Tibial artery (tissue), 4 donors: ENCODE measurements at regions not wholly inside any gene's neighbourhood (a gene's known extent, or its start where the extent isn't known, plus 50 kb on each side); places are given as distances from the start of the nearest gene placed in this dataset.

Experiments
- DNase-seq, 2 donors: peaks; one replicate each; pipeline ENCODE4 v3.0.0-alpha.2; 2019
- H3K27ac ChIP-seq, 2 donors: fragments of 200-600 bp; sonication (generic) in 1 of 2; 1 replicate in 1 of 2; 2 replicates in 1 of 2; pipeline ENCODE4 v1.5.1; 2018 to 2019; ENCODE audit warnings: mild to moderate bottlenecking in 1 of 2
- H3K27me3 ChIP-seq, 2 donors: fragments of 200-600 bp; sonication (generic) in 1 of 2; one replicate each; pipeline versions ENCODE4 v1.5.1 to v1.6.0; 2016 to 2019
- H3K36me3 ChIP-seq, 3 donors: fragments of 200-600 bp; sonication (generic) in 2 of 3; one replicate each; pipeline ENCODE4 v1.5.1; 2016 to 2019; ENCODE audit warnings: mild to moderate bottlenecking in 2 of 3
- H3K4me1 ChIP-seq, 4 donors: fragments of 200-600 bp; sonication (generic) in 2 of 4; 1 replicate in 3 of 4; 2 replicates in 1 of 4; pipeline ENCODE4 v1.5.1; 2016 to 2019
- H3K4me3 ChIP-seq, 2 donors: fragments of 200-600 bp; sonication (generic) in 1 of 2; 1 replicate in 1 of 2; 2 replicates in 1 of 2; pipeline ENCODE4 v1.5.1; 2018 to 2019; ENCODE audit warnings: mild to moderate bottlenecking in 2 of 2
- H3K9me3 ChIP-seq, 3 donors: fragments of 200-600 bp; sonication (generic) in 1 of 3; one replicate each; pipeline ENCODE4 v1.5.1; 2016 to 2019
- CTCF ChIP-seq, 2 experiments: fragments of 200-600 bp in 1 of 2; fragments of 450-650 bp in 1 of 2; IDR thresholded peaks; one replicate each; pipeline ENCODE4 v1.5.1; 2017 to 2019; ENCODE audit warnings: antibody characterized with exemption in 2 of 2, mild to moderate bottlenecking in 1 of 2, moderate library complexity in 1 of 2
- intact Hi-C: fragments of 100-400 bp; cut with DNase I; formaldehyde crosslinking; loops from one replicate; pipeline ENCODE4 v1.15.0; 2023; ENCODE audit warnings: low total_unique reads

- intact Hi-C loops = no loop called here
- no peak for TF ChIP-seq CTCF (IDR thresholded peaks at IDR 0.05)
- Histone ChIP-seq H3K27ac (no peak overlapping the region), H3K27me3 (no peaks in the 10 kb centered on the region), H3K9me3 (no peaks in the 10 kb centered on the region), H3K36me3 (no peaks in the 10 kb centered on the region), H3K4me3 (no peak overlapping the region), H3K4me1 (no peaks in the 10 kb centered on the region)
- no peak for DNase-seq
Measured at GRCh38 chr6:63394656-63395308, 75.0 kb upstream of the LGSN start.

DNA sequence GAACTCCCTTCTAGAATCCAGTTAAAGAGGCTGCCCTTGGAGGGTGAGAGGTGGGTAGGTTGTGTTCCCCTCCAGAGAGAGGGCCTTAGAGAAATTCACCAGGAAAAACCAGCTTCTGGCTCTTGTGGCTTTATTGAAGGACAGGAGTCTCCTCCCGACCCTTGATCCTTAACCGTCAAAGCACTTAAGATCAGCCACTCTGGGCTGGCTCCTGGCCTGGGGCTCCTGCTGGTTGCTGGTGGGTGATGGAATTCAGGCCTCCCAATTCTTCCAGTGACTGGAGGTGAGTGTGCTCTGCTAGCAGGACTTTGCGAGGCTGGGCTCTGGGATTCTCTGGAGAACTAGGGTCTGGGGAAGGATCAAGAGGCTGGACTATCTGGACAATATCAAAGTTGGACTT is 75.6 kb upstream of the LGSN start:
- DNase-seq = no peak
- no peak for TF ChIP-seq CTCF (IDR thresholded peaks at IDR 0.05)
- H3K4me3 ChIP-seq = no peak overlapping the region
- no peak overlapping the region for H3K27ac ChIP-seq
- no peaks in the 10 kb centered on the region for H3K36me3 ChIP-seq
- intact Hi-C loops = no loop called here
- H3K4me1 ChIP-seq = no peaks in the 10 kb centered on the region
- no peaks in the 10 kb centered on the region for H3K27me3 ChIP-seq
- no peaks in the 10 kb centered on the region for H3K9me3 ChIP-seq

DNA sequence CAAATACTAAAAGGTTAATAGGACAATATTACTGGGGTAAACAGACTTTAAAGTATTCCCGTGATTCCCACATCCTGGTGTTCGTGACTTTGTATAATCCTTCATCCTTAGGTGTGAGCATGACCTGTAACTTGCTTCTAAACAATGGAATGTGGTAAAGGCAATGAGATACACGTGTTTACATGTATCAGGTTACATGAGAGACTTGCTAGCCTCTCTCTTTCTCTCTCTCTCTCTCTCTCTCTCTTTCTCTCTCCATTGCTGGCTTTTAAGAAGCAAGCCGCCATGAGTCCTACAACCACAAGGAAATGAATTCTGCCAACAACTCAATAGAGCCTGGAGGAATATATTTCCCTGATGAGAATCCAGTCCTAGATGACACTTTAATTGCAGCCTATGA is 83.9 kb upstream of the LGSN start:
- Histone ChIP-seq H3K9me3 (no peaks in the 10 kb centered on the region), H3K27ac (no peak overlapping the region), H3K36me3 (no peaks in the 10 kb centered on the region), H3K4me3 (no peak overlapping the region), H3K4me1 (no peaks in the 10 kb centered on the region), H3K27me3 (no peaks in the 10 kb centered on the region)
- intact Hi-C loops = no loop called here
- no peak for DNase-seq
- TF ChIP-seq CTCF (IDR thresholded peaks at IDR 0.05) = no peak

- H3K36me3 ChIP-seq = no peaks in the 10 kb centered on the region
- H3K4me1 ChIP-seq = no peaks in the 10 kb centered on the region
- H3K9me3 ChIP-seq = no peaks in the 10 kb centered on the region
- no peaks in the 10 kb centered on the region for H3K27me3 ChIP-seq
- no peak for TF ChIP-seq CTCF (IDR thresholded peaks at IDR 0.05)
- no peak overlapping the region for H3K4me3 ChIP-seq
- H3K27ac ChIP-seq = no peak overlapping the region
- intact Hi-C loops = no loop called here
- DNase-seq = no peak
Measured at GRCh38 chr6:63410435-63411426, 90.9 kb upstream of the LGSN start.

GRCh38 chr6:63415286-63415685 is 95.5 kb upstream of the LGSN start:
- Histone ChIP-seq H3K36me3 (no peaks in the 10 kb centered on the region), H3K4me3 (no peak overlapping the region), H3K27ac (no peak overlapping the region), H3K9me3 (no peaks in the 10 kb centered on the region), H3K27me3 (no peaks in the 10 kb centered on the region), H3K4me1 (no peaks in the 10 kb centered on the region)
- DNase-seq = no peak
- intact Hi-C loops = no loop called here
- TF ChIP-seq CTCF (IDR thresholded peaks at IDR 0.05) = no peak
